ENCODE measurements at regions not wholly inside any gene's neighbourhood (a gene's known extent, or its start where the extent isn't known, plus 50 kb on each side); places are given as distances from the start of the nearest gene placed in this dataset.

GRCh38 chr15:48049736-48050135 is 71.1 kb upstream of the SLC24A5 start:
- TF ChIP-seq, protein P1, sequence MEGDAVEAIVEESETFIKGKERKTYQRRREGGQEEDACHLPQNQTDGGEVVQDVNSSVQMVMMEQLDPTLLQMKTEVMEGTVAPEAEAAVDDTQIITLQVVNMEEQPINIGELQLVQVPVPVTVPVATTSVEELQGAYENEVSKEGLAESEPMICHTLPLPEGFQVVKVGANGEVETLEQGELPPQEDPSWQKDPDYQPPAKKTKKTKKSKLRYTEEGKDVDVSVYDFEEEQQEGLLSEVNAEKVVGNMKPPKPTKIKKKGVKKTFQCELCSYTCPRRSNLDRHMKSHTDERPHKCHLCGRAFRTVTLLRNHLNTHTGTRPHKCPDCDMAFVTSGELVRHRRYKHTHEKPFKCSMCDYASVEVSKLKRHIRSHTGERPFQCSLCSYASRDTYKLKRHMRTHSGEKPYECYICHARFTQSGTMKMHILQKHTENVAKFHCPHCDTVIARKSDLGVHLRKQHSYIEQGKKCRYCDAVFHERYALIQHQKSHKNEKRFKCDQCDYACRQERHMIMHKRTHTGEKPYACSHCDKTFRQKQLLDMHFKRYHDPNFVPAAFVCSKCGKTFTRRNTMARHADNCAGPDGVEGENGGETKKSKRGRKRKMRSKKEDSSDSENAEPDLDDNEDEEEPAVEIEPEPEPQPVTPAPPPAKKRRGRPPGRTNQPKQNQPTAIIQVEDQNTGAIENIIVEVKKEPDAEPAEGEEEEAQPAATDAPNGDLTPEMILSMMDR (IDR thresholded peaks at IDR 0.05) = no peak
- TF ChIP-seq POLR2A (IDR thresholded peaks at IDR 0.05) = no peak
- TF ChIP-seq EP300 (IDR thresholded peaks at IDR 0.05) = no peak
